ENCODE measurements at regions not wholly inside any gene's neighbourhood (a gene's known extent, or its start where the extent isn't known, plus 50 kb on each side); places are given as distances from the start of the nearest gene placed in this dataset.

- no peak for DNase-seq (ENCODE audit: low spot score)
- Mint-ChIP-seq H3K27ac (ENCODE audit: unreplicated experiment) (no peak overlapping the region), H3K4me1 (ENCODE audit: low read depth) (peaks cover 14% of the 10 kb centered on the region), H3K36me3 (ENCODE audit: low read depth) (no peaks in the 10 kb centered on the region), H3K9me3 (ENCODE audit: low read depth) (peaks cover 5% of the 10 kb centered on the region), H3K4me3 (ENCODE audit: unreplicated experiment) (no peak overlapping the region), H3K27me3 (ENCODE audit: low read depth) (no peaks in the 10 kb centered on the region)
- TF ChIP-seq CTCF (IDR thresholded peaks at IDR 0.05), result no peak
Observed at GRCh38 chr3:168585544-168585943, 489.8 kb upstream of the GOLIM4 start.

GRCh38 chr3:168583977-168584376 is 488.3 kb upstream of the GOLIM4 start:
- Mint-ChIP-seq H3K27me3 (ENCODE audit: low read depth) (no peaks in the 10 kb centered on the region), H3K9me3 (ENCODE audit: low read depth) (peaks cover 5% of the 10 kb centered on the region), H3K27ac (ENCODE audit: unreplicated experiment) (no peak overlapping the region), H3K4me3 (ENCODE audit: unreplicated experiment) (no peak overlapping the region), H3K4me1 (ENCODE audit: low read depth) (peaks cover 14% of the 10 kb centered on the region), H3K36me3 (ENCODE audit: low read depth) (no peaks in the 10 kb centered on the region)
- no peak for DNase-seq (ENCODE audit: low spot score)
- no peak for TF ChIP-seq CTCF (IDR thresholded peaks at IDR 0.05)

- peaks cover 5% of the 10 kb centered on the region for H3K9me3 Mint-ChIP-seq (ENCODE audit: low read depth)
- no peak for DNase-seq (ENCODE audit: low spot score)
- H3K27me3 Mint-ChIP-seq (ENCODE audit: low read depth), result no peaks in the 10 kb centered on the region
- no peak for TF ChIP-seq CTCF (IDR thresholded peaks at IDR 0.05)
- no peaks in the 10 kb centered on the region for H3K36me3 Mint-ChIP-seq (ENCODE audit: low read depth)
- peaks cover 14% of the 10 kb centered on the region for H3K4me1 Mint-ChIP-seq (ENCODE audit: low read depth)
- H3K27ac Mint-ChIP-seq (ENCODE audit: unreplicated experiment), result no peak overlapping the region
- H3K4me3 Mint-ChIP-seq (ENCODE audit: unreplicated experiment), result no peak overlapping the region
Observed at GRCh38 chr3:168582503-168582902, 486.8 kb upstream of the GOLIM4 start.

GRCh38 chr3:168581771-168582225 is 486.1 kb upstream of the GOLIM4 start:
- peaks cover 14% of the 10 kb centered on the region for H3K4me1 Mint-ChIP-seq (ENCODE audit: low read depth)
- peaks cover 4% of the 10 kb centered on the region for H3K9me3 Mint-ChIP-seq (ENCODE audit: low read depth)
- no peaks in the 10 kb centered on the region for H3K36me3 Mint-ChIP-seq (ENCODE audit: low read depth)
- H3K27me3 Mint-ChIP-seq (ENCODE audit: low read depth), result no peaks in the 10 kb centered on the region
- no peak overlapping the region for H3K4me3 Mint-ChIP-seq (ENCODE audit: unreplicated experiment)
- H3K27ac Mint-ChIP-seq (ENCODE audit: unreplicated experiment), result no peak overlapping the region
- no peak for DNase-seq (ENCODE audit: low spot score)
- TF ChIP-seq CTCF (IDR thresholded peaks at IDR 0.05), result no peak

- TF ChIP-seq CTCF (IDR thresholded peaks at IDR 0.05), result no peak
- Mint-ChIP-seq H3K36me3 (ENCODE audit: low read depth) (no peaks in the 10 kb centered on the region), H3K27me3 (ENCODE audit: low read depth) (no peaks in the 10 kb centered on the region), H3K27ac (ENCODE audit: unreplicated experiment) (no peak overlapping the region), H3K4me3 (ENCODE audit: unreplicated experiment) (no peak overlapping the region), H3K4me1 (ENCODE audit: low read depth) (peaks cover 10% of the 10 kb centered on the region), H3K9me3 (ENCODE audit: low read depth) (no peaks in the 10 kb centered on the region)
- no peak for DNase-seq (ENCODE audit: low spot score)
Observed at GRCh38 chr3:168579010-168579409, 483.3 kb upstream of the GOLIM4 start.
